Keratinocyte (primary cell): ENCODE measurements at regions not wholly inside any gene's neighbourhood (a gene's known extent, or its start where the extent isn't known, plus 50 kb on each side); places are given as distances from the start of the nearest gene placed in this dataset.

Experiments
- CTCF ChIP-seq, 3 experiments: IDR thresholded peaks in 1 of 3; conservative IDR thresholded peaks in 1 of 3; optimal IDR thresholded peaks in 1 of 3; 2 replicates in 2 of 3; 3 replicates in 1 of 3; pipeline versions ENCODE3 to v1.5.1; 2011; ENCODE audit warnings: low read length in 3 of 3, mild to moderate bottlenecking in 3 of 3, moderate library complexity in 2 of 3, control low read depth in 1 of 3, inconsistent platforms in 1 of 3; ENCODE audit not compliant: insufficient read depth in 2 of 3; ENCODE audit errors: extremely low read depth in 1 of 3
- EZH2 ChIP-seq: IDR thresholded peaks from one replicate; pipeline ENCODE4 v1.6.1; 2012; ENCODE audit warnings: inconsistent platforms, mild to moderate bottlenecking, low read length, moderate library complexity

- TF ChIP-seq CTCF (optimal IDR thresholded peaks at IDR 0.05 in 1 of 3, IDR thresholded peaks at IDR 0.05 in 1 of 3, conservative IDR thresholded peaks at IDR 0.05 in 1 of 3; ENCODE audit: extremely low read depth in 1 of 3, insufficient read depth in 2 of 3, low read length in 3 of 3), result no peak
- no peak for TF ChIP-seq EZH2
These were observed 172.0 kb downstream of the ATOH1 start for GRCh38 chr4:94000559-94000958.
